HG03159 (cell line): ENCODE measurements at regions not wholly inside any gene's neighbourhood (a gene's known extent, or its start where the extent isn't known, plus 50 kb on each side); places are given as distances from the start of the nearest gene placed in this dataset.

Experiments used
- ATAC-seq: cut with Tn5 transposase; IDR thresholded peaks from one replicate; pipeline ENCODE4 v1.9.1; 2021; ENCODE audit warnings: mild to moderate bottlenecking, moderate library complexity; ENCODE audit not compliant: unreplicated experiment

- no peak for ATAC-seq
Measured at GRCh38 chr13:106183410-106184065, 351.9 kb downstream of the EFNB2 start.

GRCh38 chr13:106182404-106182803 lies 353.1 kb downstream of the EFNB2 start:
- no peak for ATAC-seq

- ATAC-seq = no peak
Measured at GRCh38 chr13:106178816-106179215, 356.6 kb downstream of the EFNB2 start.

GRCh38 chr13:106177146-106177545 lies 358.3 kb downstream of the EFNB2 start:
- ATAC-seq = no peak

- no peak for ATAC-seq
Measured at GRCh38 chr13:106176117-106176516, 359.3 kb downstream of the EFNB2 start.

GRCh38 chr13:106173891-106174610 lies 361.4 kb downstream of the EFNB2 start:
- ATAC-seq = no peak

- no peak for ATAC-seq
Measured at GRCh38 chr13:106173346-106173745, 362.1 kb downstream of the EFNB2 start.

GRCh38 chr13:106172176-106172905 lies 363.1 kb downstream of the EFNB2 start:
- no peak for ATAC-seq

GRCh38 chr13:106163426-106163825 lies 372.0 kb downstream of the EFNB2 start:
- no peak for ATAC-seq

GRCh38 chr13:106161146-106161545 lies 374.3 kb downstream of the EFNB2 start:
- no peak for ATAC-seq

GRCh38 chr13:106159295-106160195 lies 375.9 kb downstream of the EFNB2 start:
- ATAC-seq = no peak

- no peak for ATAC-seq
Measured at GRCh38 chr13:106156468-106156867, 379.0 kb downstream of the EFNB2 start.

GRCh38 chr13:106155411-106155810 lies 380.1 kb downstream of the EFNB2 start:
- ATAC-seq = no peak

- ATAC-seq = no peak
Measured at GRCh38 chr13:106153876-106154275, 381.6 kb downstream of the EFNB2 start.

- ATAC-seq = no peak
Measured at GRCh38 chr13:106153041-106153440, 382.4 kb downstream of the EFNB2 start.

GRCh38 chr13:106152047-106152446 lies 383.4 kb downstream of the EFNB2 start:
- no peak for ATAC-seq

GRCh38 chr13:106151056-106151699 lies 384.3 kb downstream of the EFNB2 start:
- no peak for ATAC-seq

GRCh38 chr13:106145997-106146864 lies 389.2 kb downstream of the EFNB2 start:
- ATAC-seq = no peak

- ATAC-seq = no peak
Measured at GRCh38 chr13:106145070-106145469, 390.4 kb downstream of the EFNB2 start.
